Dermis microvascular lymphatic vessel endothelial cell (primary cell): ENCODE measurements at regions not wholly inside any gene's neighbourhood (a gene's known extent, or its start where the extent isn't known, plus 50 kb on each side); places are given as distances from the start of the nearest gene placed in this dataset.

Experiments
- DNase-seq, 2 donors: peaks; one replicate each; pipeline versions ENCODE4 v3.0.0 to v3.0.0-alpha.2; 2010; ENCODE audit warnings: low read depth in 2 of 2

DNA sequence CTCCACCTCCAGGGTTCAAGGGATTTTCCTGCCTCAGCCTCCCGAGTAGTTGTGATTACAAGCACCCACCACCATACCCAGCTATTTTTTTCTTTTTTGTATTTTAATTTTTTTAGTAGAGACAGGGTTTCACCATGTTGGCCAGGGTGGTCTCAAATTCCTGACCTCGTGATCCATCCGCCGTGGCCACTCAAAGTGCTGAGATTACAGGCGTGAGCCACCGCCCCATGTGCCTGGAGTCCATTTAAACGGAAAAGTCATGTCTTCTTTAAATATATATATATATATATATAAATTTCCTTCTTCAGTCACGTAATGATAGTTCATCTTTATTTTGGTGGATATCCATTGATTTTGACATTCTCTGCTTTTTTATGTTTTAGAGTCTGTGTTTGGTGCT lies 264.0 kb upstream of the PITX2 start:
- no peak for DNase-seq

DNA sequence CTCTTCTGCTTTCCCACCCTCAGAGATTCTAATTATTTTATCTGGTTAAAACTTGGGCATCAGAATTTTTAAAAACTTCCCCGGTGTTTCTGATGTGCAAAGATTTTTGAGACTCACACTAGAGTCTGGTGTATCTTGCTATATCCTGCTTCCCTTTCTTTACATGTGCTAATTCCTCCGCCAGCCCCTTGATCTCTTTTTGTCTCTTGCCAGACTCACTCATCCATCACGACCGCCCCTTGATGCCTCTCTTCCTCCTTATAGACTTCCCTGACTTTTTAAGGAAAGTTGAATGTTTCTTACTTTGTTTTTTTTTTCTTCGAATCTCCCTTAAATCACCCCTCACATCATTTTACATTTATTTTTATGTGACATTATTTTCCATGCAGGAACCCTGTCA lies 274.9 kb upstream of the PITX2 start:
- no peak for DNase-seq

DNA sequence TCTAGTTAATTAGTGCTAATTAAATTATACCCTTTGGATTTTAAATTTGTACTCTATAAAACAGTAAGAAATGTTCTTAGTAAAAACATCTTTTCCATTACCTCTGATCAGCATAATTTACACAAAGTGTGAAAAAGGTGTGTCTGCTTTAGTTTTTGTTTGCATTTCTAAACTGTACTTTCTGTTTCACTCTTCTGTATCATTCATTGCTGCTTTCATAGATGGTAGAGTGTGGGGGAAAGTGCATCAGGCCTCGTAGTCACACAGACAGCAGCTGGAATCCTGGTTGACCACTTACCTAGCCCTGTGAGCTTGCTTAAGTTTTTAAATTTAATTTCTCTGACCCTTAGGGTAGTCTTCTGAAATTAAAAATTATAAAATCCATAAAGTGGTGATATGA lies 275.4 kb upstream of the PITX2 start:
- DNase-seq, result no peak

DNA sequence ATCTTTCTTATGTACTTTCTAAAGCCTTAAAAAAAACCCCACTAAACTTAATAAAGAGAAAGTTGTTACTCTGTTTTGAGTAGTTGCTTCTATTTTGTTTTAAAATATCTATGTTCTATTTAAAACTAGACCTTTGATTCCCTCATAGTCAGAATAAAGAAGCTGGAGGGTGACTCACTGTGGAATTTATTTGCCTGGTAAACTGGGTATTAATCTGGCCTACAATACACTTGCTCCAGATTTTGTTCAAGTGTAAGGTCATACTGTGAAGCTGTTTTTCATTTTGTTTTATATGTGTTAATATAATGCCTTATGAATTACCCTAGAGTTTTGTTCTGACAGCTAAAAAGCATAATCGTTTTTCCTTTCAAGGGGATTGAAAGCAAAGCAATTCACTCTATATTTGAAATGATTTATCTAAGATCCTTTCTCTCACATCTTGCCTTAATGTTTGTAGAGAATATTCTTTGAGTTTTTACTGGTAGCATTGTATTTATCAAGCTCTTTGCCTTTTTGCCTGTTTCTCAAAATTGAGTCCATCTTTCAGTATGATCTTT lies 277.4 kb upstream of the PITX2 start:
- no peak for DNase-seq

DNA sequence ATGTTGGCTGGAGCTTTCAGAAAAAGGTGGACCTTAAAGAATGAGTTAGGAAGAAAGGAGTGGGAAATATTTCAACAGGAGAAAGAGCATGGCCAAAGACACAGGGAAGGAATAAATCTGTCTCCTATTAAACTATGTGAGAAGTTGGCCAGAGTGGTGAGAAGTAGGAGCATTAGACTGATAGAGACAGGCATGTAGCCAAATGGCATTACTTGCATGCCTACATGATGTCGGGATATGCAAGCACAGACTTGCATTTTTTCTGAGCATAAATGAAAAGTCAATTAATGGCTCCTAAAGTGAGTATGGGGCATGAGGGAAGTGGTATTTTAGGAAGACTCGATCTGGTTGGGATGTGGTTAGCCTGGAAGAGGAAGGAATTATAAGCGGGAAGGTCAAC lies 279.6 kb upstream of the PITX2 start:
- no peak for DNase-seq

DNA sequence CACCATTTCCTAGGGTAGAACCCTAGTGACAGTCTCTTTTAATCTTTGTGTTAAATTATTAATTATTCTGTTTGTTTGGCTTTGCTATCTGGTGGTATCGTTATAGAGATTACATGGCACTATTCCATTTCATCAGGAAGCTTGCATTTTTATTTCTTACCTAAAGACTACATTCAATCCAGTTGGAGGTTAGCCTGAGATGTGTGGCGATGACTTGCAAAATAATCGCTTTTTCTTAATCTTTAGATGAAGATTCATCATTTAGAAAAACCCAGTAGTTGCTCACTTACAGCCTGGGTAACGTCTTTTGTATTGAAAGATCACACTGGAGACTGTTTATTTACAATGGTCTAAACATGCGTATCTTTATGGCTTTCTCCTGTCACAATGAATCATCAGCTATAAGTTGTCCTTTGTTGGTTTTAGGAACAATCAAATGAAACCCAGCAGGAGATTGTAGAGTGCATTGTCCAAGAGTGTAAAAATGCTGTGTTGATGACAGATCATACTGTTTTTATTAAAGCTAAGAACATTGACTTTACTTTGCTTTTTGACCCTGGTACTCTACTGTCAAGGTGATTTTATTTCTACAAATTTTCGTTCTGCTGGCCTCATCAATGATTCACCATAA lies 281.7 kb upstream of the PITX2 start:
- DNase-seq, result no peak

DNA sequence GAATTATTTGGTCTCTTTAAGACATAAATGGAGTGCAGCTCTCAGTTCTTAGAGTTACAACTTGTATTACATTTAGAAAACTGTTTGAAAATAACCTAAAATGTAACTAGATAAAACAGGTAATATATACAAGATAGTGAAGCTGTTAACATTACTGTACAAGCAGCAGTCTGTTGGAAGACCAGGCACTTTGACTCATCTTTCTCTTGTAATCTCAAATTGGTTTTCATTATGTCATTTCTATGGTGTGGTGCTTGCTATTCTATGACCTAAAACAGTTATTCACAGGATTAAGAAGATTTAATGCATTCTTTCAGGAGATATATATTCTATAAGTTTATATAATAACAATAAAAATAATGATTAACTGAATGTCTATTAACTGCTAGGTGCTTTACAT lies 282.5 kb upstream of the PITX2 start:
- DNase-seq, result no peak

DNA sequence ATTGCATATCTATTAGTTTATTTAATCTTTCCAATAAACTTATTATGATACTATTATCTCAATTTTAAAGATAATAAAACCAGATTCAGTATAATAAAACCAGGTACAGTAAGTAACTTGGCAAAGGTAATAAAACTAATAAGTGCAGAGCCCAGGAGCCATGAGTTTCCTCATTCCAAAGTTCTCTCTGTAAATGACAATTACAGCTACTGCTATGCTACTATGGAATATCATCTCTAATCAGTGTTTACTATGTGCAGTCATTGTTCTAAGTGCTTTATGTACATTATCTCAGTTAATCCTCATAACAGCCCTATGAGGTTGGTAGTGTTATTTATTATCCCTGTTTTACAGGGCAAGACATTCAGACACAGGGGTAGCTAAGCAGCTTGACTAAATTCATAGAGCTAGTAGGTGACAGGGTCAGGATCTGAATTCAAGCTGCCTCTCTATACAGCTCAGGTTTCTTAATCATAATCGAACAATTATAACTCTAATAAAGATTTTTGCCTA lies 285.0 kb upstream of the PITX2 start:
- DNase-seq, result no peak

DNA sequence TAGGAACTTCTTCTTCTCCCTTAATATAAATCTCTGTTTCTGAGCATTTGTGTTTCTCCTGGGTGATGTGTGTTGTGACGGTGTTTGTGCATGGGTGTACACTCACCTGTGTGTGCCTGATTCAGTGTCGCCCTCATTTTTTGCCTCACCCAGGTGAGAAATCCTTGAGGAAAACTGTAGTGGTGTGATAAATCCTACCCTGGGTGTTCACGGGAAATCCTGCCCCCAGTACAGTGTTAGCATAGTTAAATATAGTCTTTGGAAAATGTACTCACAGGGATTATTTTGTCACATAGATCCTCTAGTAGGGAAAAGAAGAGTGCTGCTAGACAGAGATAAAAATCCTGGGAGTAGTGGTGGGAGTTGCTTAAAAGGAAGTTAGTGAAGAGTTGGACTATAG lies 291.9 kb upstream of the PITX2 start:
- DNase-seq, result no peak

DNA sequence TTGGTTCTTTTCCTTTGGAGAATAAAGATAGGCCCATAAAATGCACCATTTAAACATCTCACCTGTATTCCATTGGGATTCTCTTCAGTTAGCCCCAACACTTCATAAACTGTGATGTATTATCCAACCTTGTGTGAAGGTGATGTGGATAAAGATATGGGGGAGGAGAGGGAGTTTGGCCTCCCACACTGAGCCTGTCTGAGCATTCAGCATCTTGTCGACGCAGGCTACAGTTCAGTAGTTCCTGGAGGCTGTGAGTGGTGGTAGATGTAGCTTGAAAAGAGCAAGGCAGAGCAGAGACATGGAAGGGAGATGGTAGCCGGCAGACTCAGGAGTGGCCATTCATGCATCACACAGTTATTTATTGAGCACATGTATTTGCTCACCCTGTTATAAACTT lies 292.4 kb upstream of the PITX2 start:
- DNase-seq, result no peak

DNA sequence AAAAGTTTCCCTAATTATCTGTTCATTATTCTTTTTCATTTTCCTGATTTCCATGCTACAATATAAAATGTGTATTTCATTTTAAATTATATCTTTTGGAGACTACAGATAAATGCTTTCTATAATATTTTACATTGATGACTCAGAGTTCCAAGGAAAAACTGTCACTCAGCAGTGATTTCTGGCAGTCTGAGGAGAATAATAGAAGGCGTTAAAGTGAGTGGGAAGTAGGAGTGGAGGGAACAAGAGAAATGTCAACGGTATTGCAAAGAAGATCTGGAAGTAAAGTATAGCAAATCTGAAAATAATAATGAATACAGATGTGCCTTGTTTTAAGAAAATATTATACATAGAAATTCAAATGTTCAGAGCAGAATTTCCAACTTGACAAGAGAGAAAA lies 293.6 kb upstream of the PITX2 start:
- no peak for DNase-seq

DNA sequence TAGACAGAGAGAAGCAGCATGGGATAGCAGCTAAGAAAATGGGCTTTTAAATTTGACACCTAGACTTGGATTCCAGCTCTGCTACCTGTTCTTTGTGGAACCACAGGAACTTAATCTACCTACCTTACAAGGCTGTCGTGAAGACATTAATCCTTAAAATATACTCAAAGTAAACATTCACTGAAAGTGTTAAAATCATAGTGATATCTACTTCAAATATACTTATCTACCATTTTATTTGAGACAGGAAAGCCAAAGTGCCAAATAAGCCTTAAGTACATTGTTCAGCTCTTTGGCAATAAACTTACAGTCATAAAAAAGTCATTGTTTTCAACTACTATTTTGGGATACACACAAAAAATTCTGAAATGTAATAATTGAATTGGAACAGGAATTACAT lies 295.0 kb upstream of the PITX2 start:
- DNase-seq, result no peak

DNA sequence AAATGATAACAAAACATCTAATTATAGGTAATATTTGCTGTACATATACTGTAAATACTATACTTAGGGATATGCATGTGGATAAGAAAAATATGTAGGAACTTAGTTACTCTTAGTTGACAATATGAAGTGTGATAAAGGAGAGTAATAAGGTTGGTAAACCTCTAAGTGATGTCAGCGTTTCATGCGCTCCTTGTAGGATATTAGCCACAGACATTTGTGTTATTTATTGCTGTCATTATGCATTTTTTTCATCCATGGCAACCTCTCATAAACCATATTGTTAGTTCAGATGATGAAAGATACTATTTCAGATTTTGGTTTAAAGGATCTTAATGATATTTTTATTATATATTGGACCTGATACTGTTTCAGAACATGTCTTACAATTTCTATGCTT lies 298.1 kb upstream of the PITX2 start:
- DNase-seq, result no peak

DNA sequence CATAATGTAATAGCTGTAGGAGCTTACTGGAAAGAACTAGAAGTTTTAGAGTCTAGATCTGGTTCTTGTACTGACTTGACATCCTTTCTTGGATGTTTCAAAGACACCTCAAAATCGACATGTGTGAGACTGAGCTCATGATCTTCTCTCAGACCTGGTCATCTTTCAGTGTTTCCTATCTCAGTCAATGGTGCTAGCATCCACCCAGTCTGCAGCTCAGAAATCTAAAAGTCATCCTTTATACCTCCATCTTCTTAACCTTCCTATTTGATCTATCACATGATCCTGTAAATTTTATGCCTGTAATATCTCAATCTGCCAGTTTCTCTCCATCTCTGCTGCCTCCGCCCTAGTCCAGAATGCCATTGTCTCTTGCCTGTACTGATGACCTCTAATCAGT lies 301.9 kb upstream of the PITX2 start:
- no peak for DNase-seq

DNA sequence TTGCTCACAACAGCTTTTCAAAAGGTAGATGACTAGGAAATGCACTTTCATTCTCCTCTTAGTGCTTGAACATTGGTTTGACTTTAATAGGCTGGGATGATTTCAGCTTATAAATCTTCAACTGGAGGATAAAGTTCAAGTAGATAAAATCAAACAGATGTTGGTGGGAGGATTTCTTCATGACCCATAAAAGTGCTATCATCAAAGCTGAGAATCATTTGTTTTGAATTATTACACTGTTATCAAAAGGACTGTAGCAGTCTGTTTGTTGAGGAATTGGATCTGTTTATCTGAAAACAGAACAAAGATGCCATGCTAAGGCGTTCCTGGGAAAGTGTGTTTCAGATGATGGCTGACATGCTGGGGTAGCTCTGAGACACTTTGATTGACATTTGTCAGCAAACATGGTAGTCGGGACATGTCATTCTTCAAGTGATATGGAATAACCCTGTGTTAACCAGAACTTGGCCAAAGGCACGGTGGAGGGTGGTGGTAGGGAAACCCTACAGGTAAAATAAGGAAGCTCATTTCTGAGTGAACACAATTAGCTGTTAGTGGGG lies 304.0 kb upstream of the PITX2 start:
- no peak for DNase-seq

DNA sequence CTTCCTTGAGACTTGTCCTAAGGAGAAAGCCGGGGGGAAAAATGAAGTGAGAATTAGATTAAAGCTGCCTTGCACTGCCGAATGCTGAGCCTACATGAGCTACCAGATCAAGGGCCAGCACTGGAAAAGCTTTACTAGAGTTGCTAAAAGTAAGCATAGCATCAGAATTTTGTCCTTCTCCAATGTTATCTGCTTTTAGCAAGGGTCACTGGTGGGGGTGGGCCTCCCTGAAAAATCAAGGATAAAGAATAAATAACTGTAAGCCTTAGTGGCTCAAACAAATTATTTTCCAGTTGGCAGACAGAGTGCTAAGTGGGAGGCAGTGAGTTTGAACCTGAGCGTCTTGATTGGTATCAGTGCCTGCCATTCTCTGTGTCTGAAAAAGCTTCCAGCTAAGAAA lies 310.5 kb upstream of the PITX2 start:
- DNase-seq, result no peak

DNA sequence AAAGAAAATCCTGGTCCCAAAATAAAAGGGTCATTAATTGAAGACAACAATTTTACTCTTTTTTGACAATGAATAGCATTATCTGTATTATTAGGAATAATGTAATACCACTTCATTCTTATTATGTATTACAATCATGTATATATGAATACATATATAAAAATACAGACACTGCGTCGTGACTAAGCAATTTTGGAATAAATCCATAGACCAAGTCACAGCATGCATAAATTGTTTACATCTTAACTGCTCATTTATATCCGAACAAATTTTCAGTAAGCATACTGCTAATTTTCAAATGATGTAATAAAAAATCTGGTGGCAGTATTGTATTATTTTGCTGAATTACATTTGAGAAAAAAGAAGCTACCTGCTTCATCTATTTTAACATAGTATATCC lies 321.6 kb upstream of the PITX2 start:
- no peak for DNase-seq

DNA sequence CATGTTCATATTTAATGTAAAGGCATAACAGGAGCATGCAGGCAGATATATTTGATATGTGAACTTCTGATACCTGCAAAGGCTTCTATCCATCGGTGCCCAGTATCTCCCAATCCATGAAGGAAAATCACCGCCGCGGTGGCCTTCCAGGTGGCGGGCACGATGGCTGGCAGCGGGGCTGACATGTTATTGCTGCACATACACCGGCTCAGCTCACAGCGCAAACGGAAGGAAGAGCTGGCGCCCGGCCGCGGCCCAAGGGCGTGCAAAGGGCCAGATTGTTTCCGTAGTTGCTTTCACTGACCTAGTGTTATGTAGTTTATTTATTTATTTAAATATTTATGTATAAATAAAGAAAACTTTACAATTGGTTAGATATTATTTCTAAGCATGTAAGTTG lies 322.7 kb upstream of the PITX2 start:
- no peak for DNase-seq

DNA sequence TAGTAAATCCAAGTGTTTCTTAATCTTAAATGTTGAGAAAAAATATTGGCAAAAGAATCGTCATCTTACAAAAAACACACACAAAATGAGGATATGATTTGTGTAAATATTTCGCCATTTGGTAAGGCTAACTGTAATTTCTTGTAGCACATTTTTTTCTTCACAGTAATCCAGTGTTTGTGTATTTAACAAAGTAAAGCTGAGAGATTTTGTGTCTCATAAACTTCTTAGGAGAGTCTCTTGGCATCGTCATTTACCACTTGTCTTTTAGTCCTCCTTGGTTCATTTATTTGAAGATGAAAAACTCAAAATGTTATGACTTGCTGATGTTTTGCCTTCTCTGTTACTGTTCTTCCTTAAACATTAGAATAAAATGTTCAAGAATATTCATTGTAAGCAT lies 326.7 kb upstream of the PITX2 start:
- DNase-seq, result no peak

DNA sequence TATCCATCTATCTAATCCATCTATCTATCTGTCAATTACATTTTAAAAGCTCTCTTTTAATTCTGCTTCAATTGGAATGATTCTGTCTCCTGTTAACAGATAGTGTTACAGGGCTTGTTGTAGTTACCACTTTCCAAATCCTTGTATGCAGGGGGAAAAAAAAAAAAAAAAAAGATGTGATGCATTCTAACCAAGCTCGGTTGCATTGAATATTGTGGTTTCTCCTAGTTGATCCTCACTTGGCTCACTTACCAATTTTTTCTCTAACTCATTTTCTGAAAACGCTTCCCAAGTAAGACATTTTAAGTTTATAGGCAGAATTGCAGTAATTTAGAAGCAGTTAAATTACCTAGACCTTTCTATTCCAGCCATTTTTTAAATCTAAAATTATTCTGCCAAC lies 327.9 kb upstream of the PITX2 start:
- DNase-seq, result no peak

DNA sequence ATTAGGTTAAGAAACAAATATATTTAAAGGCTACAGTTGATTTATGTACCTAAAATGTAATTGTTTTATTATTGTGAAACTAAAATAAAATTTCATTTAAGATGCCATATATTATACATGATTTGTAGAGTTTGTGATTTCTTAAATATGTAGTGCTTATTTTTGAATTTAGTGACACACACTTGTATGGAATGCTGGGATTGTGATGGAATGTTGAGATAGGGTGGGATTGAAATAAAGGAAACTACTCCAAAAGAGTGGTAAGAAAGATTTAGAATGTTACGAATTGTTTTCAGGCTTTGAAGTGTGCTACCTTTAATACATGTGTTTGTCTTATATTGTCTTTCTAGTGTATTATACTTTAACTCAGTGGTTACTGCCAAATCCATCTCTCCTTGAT lies 330.3 kb upstream of the PITX2 start:
- DNase-seq, result no peak

DNA sequence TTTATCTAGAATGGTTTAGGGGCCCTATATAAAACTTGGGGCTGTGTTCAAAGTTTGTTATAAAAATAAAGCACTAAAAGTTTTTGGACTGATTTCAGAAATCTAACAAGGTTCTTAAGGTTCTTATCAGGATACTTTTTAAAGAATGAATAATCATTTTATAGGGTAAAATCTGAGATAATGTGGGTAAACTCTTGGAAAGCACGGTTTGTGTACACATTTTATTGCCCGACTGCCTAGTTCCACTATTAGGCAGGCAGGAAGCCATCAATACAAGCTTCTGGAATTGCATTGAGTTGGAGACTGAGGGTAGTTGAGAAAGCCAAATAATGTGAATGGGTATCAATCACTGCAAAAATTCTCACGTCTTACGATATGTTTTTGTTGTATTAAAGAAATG lies 331.0 kb upstream of the PITX2 start:
- no peak for DNase-seq

DNA sequence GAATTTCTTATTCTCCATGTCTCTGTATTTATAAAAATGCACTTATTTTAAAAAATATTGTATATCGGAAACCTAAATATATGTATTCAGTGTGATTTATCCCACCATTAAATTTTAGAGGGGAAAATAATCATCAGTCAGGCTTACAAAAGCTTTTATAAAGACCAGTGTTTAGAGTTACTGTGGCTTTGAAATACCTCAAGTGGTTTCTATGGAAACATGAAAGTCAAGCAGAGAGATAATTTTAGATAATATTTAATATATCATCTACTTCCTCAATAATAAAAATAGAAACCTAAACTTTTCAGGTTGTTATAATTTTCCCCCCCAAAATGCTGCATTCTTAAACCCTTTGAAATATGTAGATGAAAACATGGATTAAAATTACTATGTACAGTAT lies 332.9 kb upstream of the PITX2 start:
- no peak for DNase-seq
